ENCODE measurements at regions not wholly inside any gene's neighbourhood (a gene's known extent, or its start where the extent isn't known, plus 50 kb on each side); places are given as distances from the start of the nearest gene placed in this dataset.

GRCh38 chr18:73766910-73767515 is 380.6 kb downstream of the FBXO15 start:
- DNase-seq = peak; percentile 1
- in situ Hi-C loops (cut with MboI; ENCODE audit: low pct_unique_long_range_greater_than_20kb, low sequenced_read_pairs) = no loop called here

DNA sequence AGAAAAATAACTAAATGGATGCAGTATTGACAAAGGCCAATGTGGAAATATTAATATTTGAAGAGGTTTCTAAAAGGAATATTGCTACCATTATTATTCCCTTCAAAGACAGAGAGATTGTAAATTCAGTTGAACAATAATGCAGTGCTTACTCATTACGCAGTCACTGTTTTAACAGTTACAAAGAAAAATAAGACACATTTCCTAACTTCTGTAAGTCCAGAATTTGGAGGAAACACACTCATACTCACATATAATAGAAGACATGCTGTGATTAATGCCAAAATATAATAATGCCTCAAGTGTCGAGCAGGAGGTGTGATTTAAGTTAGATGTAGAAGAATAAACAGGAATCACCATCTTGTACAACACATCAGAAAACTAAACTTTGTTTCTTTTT is 389.2 kb downstream of the FBXO15 start:
- in situ Hi-C loops (cut with MboI; ENCODE audit: low pct_unique_long_range_greater_than_20kb, low sequenced_read_pairs) = no loop called here
- DNase-seq = no peak

DNA sequence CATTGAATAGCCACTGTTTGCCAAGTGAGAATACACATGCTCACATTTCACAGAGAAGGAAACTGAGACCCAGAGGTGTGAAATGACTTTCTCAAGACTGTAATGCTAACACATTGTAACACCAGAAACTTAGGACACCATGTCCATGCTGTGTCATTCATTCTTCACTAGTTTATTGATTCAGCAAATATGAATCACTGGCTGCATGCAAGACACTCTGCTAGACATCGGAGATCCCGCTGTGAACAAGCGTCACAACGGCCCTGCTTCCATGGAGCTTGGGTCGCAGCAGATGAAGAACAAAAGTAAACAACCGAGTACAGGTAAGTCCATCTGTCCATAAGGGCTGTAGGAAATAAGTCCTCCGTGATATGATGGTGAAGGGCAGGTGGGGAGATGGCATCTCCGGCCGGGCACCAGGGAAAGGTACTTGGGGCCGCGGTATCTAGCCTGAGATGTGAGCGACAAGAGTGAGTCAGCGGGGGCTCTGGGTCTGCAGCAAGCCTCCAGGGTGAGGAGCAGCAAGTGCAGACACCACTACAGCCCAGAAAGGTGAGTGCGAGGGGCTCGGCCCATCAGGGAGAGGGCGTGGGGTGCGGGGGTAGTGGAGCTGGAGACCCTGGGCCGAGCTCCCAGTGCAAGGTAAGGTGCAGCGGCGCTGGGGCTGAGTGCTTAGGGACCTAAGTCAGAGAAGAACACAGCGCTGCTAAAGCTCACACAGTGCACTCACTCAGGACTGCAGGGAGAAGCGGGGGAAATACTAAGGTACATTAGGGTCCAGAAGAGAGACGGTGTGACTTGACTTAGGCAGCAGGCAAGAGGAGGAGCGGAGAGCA is 391.2 kb downstream of the FBXO15 start:
- no peak for DNase-seq
- in situ Hi-C loops (cut with MboI; ENCODE audit: low pct_unique_long_range_greater_than_20kb, low sequenced_read_pairs) = no loop called here

DNA sequence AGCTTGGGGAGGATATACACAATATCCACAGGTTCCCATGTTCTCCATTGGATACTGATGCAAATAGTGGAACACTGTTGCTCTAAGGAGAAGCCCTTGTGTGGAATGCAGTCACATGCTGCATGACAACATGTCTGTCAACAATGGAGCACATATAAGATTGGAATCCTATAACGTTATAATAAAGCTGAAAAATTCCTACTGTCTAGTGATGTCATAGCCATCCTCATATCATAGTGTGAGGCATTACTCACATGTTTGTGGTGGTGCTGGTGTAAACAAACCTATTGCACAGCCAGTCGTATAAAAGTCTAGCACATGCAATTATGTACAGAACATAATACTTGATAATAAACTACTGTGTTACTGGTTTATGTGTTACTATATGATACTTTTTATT is 394.7 kb downstream of the FBXO15 start:
- in situ Hi-C loops (cut with MboI; ENCODE audit: low pct_unique_long_range_greater_than_20kb, low sequenced_read_pairs) = no loop called here
- no peak for DNase-seq

DNA sequence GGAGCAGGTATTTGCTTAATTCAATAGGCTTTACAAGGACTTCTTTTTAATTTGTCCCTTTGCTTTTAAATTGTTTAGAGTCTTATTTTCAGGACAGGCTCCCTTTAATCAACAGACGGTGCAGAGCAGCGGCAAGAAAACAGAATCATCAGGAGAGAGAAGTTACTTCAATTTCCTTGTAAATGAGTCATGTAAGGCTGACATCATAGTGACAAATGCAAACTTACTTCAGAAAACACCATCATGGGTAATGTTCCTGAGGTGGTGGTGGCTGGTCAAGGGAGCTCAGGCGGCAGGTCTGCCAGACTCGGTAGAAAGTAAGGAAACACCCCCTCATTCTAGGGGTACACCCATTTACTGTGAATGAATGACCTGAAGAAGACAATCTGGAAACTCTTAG is 395.1 kb downstream of the FBXO15 start:
- in situ Hi-C loops (cut with MboI; ENCODE audit: low pct_unique_long_range_greater_than_20kb, low sequenced_read_pairs) = no loop called here
- DNase-seq = no peak

DNA sequence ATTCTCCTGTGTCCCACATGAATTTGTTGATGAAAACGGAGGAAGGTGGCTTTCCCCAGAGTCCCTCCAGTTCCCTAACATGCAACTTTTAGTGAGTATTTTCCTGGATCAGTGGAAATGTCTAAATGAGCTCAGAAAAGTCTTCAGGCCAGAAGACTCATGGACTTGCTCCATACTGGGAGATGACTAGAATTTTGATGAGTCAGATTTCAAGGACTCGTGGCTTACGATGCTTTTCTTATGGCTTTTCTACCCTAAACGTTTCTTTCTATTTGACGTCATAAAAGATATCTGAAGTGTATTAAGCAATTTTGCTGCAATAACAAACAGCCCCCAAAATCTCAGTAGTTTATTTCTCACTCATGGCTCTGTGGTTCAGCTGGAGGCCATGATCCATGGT is 397.6 kb downstream of the FBXO15 start:
- in situ Hi-C loops (cut with MboI; ENCODE audit: low pct_unique_long_range_greater_than_20kb, low sequenced_read_pairs) = no loop called here
- DNase-seq = no peak

DNA sequence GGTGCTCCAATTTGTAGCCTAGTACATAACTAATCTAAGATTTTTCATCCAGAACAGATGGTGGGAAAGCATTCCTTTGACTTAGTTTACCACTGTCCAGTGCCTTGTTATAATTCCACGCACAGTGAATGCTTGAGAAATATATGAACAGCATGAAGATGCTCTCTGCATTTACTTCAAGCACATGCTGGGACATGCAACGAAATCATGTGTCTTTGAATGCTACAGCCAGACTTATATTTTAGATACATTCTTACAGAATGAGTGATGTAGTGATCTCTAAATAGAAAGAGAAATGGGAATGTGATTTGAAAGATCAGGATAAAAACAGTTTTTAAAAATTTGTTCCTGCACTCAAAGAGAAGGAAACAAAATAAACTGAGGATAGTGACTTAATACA is 398.3 kb downstream of the FBXO15 start:
- in situ Hi-C loops (cut with MboI; ENCODE audit: low pct_unique_long_range_greater_than_20kb, low sequenced_read_pairs) = no loop called here
- DNase-seq = no peak

DNA sequence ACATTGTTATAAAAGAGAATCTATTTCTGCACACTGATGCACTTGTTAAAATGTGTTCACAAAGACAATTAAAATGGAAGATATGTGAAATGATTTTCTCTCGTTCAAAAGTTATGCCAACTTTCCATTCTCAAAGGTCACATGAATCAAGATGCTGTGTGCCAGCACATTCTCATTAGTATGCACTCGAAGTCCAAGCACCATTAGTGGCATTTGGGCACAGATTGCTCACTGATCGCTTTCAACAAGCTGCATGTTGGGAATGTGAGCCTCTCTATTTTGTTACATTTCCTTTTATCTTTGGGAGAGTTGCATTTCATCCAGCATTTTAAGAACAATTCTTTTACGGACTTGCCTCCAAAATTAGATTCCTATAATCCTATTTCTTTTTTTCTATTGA is 398.9 kb downstream of the FBXO15 start:
- in situ Hi-C loops (cut with MboI; ENCODE audit: low pct_unique_long_range_greater_than_20kb, low sequenced_read_pairs) = no loop called here
- DNase-seq = no peak

- in situ Hi-C loops (cut with MboI; ENCODE audit: low pct_unique_long_range_greater_than_20kb, low sequenced_read_pairs) = no loop called here
- no peak for DNase-seq
These were observed 401.5 kb downstream of the FBXO15 start for GRCh38 chr18:73746101-73746500.

DNA sequence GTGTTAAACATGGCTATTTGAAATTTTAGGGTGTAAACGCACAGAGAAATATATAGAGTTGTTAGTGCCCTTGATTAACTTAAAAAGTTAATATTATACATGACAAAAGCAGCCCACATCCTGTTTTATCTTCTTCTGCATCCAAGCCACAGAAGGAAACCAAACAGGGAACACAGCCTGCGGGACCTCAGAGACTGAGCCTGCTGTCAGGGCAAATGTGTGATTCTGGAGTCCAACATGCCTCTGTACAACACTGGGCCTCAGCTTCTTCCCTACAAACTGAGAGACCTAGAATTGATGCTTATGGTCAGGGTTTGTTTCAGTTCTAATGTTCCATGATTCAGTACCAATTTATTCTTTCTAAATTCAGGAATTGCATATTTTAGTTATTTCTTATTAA is 404.7 kb downstream of the FBXO15 start:
- no peak for DNase-seq
- in situ Hi-C loops (cut with MboI; ENCODE audit: low pct_unique_long_range_greater_than_20kb, low sequenced_read_pairs) = no loop called here

GRCh38 chr18:73741946-73742345 is 405.7 kb downstream of the FBXO15 start:
- DNase-seq = no peak
- in situ Hi-C loops (cut with MboI; ENCODE audit: low pct_unique_long_range_greater_than_20kb, low sequenced_read_pairs) = no loop called here

- in situ Hi-C loops (cut with MboI; ENCODE audit: low pct_unique_long_range_greater_than_20kb, low sequenced_read_pairs) = no loop called here
- DNase-seq = no peak
These were observed 408.5 kb downstream of the FBXO15 start for GRCh38 chr18:73739098-73739497.

DNA sequence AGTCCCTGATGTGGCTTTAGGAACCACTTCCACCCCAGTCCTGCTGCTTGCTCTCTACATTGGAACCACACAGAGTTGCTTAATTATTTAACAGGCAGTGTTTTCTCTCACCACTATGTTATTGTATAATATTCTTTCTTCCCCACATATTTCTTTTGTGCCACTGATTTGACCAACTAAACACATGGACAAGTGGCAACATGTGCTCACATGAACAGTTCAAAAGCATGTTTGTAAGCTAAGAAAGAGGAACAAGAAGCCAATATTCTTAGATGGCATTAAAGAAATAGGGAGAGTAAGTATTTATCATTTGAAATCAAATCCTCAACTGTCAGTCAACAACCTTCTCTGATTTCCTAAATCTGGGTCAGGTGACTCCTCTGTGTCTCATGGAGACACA is 409.6 kb downstream of the FBXO15 start:
- in situ Hi-C loops (cut with MboI; ENCODE audit: low pct_unique_long_range_greater_than_20kb, low sequenced_read_pairs) = no loop called here
- no peak for DNase-seq

DNA sequence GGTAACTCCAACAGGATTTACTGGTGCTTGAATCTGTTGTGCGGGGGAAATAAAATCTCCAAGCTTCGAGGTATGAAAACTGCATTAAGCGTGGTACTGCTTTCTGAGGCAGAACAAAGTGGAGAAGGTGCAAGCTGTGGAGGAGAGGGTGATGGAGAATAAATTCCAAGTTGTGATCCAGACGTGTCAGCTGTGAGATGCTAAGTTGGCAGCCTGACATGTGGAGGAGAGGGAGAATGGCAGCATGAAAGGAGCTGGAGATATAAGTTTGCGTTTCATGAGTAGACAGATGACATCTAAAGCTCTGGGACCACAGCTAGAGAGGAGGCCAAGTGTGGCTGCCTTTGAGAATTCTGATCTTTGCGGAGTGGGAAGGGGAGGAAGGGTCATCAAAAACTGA is 411.8 kb downstream of the FBXO15 start:
- DNase-seq = no peak
- in situ Hi-C loops (cut with MboI; ENCODE audit: low pct_unique_long_range_greater_than_20kb, low sequenced_read_pairs) = no loop called here

DNA sequence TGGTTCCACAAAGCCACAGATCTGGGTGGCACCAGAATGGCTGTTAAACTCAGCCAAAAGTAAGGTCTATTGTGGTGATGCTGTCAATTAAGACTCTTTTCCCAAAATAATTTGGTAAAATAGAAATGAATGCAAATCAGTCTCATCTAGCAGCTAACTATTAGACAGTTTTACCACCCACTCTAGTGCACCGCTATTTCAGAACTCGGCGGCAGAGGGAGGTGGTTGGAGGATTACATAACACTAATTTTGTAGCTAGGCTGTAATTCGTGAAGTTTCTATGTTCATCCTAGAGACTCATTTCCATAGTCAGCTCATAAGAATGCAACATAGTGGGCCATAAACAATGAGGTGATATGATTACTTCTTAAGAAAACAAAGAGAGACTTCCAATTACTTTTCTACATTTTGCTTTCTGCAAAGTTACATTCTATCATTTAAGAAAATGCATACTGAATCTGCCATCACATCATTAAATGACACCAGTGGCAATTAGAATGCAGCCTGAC is 413.8 kb downstream of the FBXO15 start:
- in situ Hi-C loops (cut with MboI; ENCODE audit: low pct_unique_long_range_greater_than_20kb, low sequenced_read_pairs) = no loop called here
- no peak for DNase-seq

DNA sequence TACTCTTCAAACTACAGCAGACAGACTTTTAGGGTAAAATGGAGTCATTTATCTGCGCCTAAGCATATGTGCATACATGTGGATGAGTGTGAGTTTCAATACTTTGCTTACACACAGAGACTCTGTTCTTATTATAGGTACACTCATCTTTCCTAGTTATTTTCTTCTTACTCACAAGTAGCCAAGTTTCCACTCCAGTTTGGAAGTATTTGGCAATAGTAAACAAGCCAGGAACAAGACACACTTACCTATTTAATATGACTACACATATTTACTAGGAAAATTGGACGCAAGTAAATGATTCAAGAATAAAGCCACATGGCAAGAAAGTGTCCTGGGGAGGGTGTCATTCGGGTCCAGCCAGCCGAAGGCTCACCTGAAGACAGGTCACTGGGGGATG is 414.3 kb downstream of the FBXO15 start:
- no peak for DNase-seq
- in situ Hi-C loops (cut with MboI; ENCODE audit: low pct_unique_long_range_greater_than_20kb, low sequenced_read_pairs) = no loop called here

DNA sequence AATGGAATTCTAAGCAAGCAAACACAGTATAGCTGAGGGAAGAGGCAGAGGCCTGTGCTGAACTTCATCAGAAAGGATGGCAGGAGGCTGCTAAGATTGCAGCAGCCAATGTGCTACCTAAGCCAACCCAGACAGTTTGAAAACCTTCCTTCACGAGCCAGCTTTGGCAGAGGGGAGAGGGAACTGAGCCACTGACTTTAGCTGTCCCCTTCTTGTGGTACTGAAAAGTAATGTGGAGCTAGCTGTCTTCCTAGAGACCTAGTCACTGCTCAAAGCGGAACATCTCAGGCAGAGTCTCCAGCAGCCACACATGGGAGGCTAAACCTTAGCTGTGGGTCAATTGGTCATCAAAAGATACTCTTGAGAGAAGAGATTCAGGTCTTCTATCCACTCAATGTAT is 419.0 kb downstream of the FBXO15 start:
- in situ Hi-C loops (cut with MboI; ENCODE audit: low pct_unique_long_range_greater_than_20kb, low sequenced_read_pairs) = no loop called here
- DNase-seq = no peak

- DNase-seq = no peak
- in situ Hi-C loops (cut with MboI; ENCODE audit: low pct_unique_long_range_greater_than_20kb, low sequenced_read_pairs) = no loop called here
These were observed 422.7 kb downstream of the FBXO15 start for GRCh38 chr18:73724958-73725357.

GRCh38 chr18:73719611-73720010 is 428.0 kb downstream of the FBXO15 start:
- DNase-seq = no peak
- in situ Hi-C loops (cut with MboI; ENCODE audit: low pct_unique_long_range_greater_than_20kb, low sequenced_read_pairs) = no loop called here

- in situ Hi-C loops (cut with MboI; ENCODE audit: low pct_unique_long_range_greater_than_20kb, low sequenced_read_pairs) = no loop called here
- no peak for DNase-seq
These were observed 430.1 kb downstream of the FBXO15 start for GRCh38 chr18:73717570-73717969.

- no peak for DNase-seq
- in situ Hi-C loops (cut with MboI; ENCODE audit: low pct_unique_long_range_greater_than_20kb, low sequenced_read_pairs) = no loop called here
These were observed 432.4 kb downstream of the FBXO15 start for GRCh38 chr18:73715210-73715670.
